Right cardiac atrium (tissue), 5 donors: ENCODE measurements at regions not wholly inside any gene's neighbourhood (a gene's known extent, or its start where the extent isn't known, plus 50 kb on each side); places are given as distances from the start of the nearest gene placed in this dataset.

ENCODE experiments used
- ATAC-seq, 2 donors: fragments of 200-7000 bp; cut with Tn5 transposase; one replicate each; pipeline versions ENCODE4 v1.8.0 to v1.9.1; 2020; ENCODE audit warnings: moderate library complexity in 2 of 2, mild to moderate bottlenecking in 1 of 2
- DNase-seq, 3 donors: peaks; one replicate each; pipeline ENCODE4 v3.0.0-alpha.2; 2020
- H3K27ac ChIP-seq: one replicate; pipeline ENCODE4 v1.5.1; 2013; ENCODE audit warnings: mild to moderate bottlenecking, low read length, control low read depth, moderate library complexity
- H3K27me3 ChIP-seq: one replicate; pipeline ENCODE4 v1.6.1; 2013; ENCODE audit not compliant: control insufficient read depth, insufficient read depth
- H3K4me1 ChIP-seq: one replicate; pipeline ENCODE4 v1.6.1; 2013; ENCODE audit warnings: low read length; ENCODE audit not compliant: control insufficient read depth, insufficient read depth
- H3K4me3 ChIP-seq: one replicate; pipeline ENCODE4 v1.5.1; 2013; ENCODE audit warnings: low read length, control low read depth
- H3K9me3 ChIP-seq: one replicate; pipeline ENCODE4 v1.6.1; 2013; ENCODE audit warnings: low read length; ENCODE audit not compliant: control insufficient read depth
- WGBS: extraction: QIAGEN DNeasy Blood & Tissue Kit; methylation state at CpG from one replicate; pipeline ENCODE4 v1.1.7; 2013; 5-methylcytosine and 5-hydroxymethylcytosine counted together
- intact Hi-C, 4 donors: fragments of 100-400 bp; cut with DNase I; formaldehyde crosslinking; loops; one replicate each; pipeline versions ENCODE4 v1.11.0 to v1.14.0; 2022 to 2023
- donor health status: healthy with polysubstance abuse.
- donor health status: DM: no; HTN: yes; CAD: no.
- donor health status: DM: no; HTN: no; CAD: no.
- donor health status: DM: no; HTN: yes; CAD: no; lungs with severe emphysema.
- donor health status: DM: yes; HTN: yes; CAD: no.

- H3K27ac ChIP-seq, result no peak overlapping the region
- no peaks in the 10 kb centered on the region for H3K9me3 ChIP-seq
- ATAC-seq, result no peak
- no peak overlapping the region for H3K4me3 ChIP-seq
- H3K27me3 ChIP-seq, result no peaks in the 10 kb centered on the region
- DNase-seq, result no peak
- no peaks in the 10 kb centered on the region for H3K4me1 ChIP-seq
- 74% methylated on average over 6 of the region's 6 CpGs for WGBS
- intact Hi-C loops, result no loop called here
Observed at GRCh38 chr5:3139499-3139931, 388.0 kb upstream of the IRX2 start.

- Histone ChIP-seq H3K4me1 (no peaks in the 10 kb centered on the region), H3K27me3 (no peaks in the 10 kb centered on the region)
- intact Hi-C loops, result no loop called here
Observed at GRCh38 chr5:3131161-3131560, 379.7 kb upstream of the IRX2 start.

DNA sequence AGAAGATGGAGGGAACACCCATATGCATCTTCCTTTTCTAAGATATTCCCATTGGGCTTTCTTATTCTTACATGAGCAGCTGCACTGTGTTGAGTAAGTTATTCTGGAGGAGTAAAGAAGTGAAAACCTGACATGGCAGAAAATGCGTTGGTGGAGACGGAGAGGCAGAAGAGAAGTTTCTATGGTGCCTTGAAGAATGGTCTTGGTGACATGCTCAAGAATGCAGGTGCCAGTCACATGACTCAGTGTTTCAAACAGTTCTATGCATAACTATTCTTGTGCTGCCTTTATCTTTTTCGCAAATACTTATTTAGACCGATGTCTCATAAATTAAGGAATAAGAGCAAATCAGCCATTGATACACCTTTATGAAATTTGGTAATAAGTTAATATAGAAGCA is 377.8 kb upstream of the IRX2 start:
- Histone ChIP-seq H3K9me3 (peaks cover 2% of the 10 kb centered on the region), H3K27me3 (no peaks in the 10 kb centered on the region), H3K4me3 (no peak overlapping the region), H3K4me1 (no peaks in the 10 kb centered on the region), H3K27ac (no peak overlapping the region)
- intact Hi-C loops, result no loop called here
- ATAC-seq, result no peak
- WGBS, result 94% methylated on average over 4 of the region's 4 CpGs
- DNase-seq, result no peak

More at GRCh38 chr5:3131161-3131560, 379.7 kb upstream of the IRX2 start:
- 46% methylated on average over 8 of the region's 8 CpGs for WGBS
- Histone ChIP-seq H3K27ac (no peak overlapping the region), H3K4me3 (no peak overlapping the region), H3K9me3 (peaks cover 2% of the 10 kb centered on the region)
- DNase-seq (no peak), ATAC-seq (no peak)

GRCh38 chr5:3127423-3127911 is 376.0 kb upstream of the IRX2 start:
- ATAC-seq, result no peak
- no peak overlapping the region for H3K4me3 ChIP-seq
- DNase-seq, result no peak
- no peak overlapping the region for H3K27ac ChIP-seq
- peaks cover 2% of the 10 kb centered on the region for H3K9me3 ChIP-seq
- WGBS, result 86% methylated on average over 9 of the region's 9 CpGs
- intact Hi-C loops, result no loop called here
- no peaks in the 10 kb centered on the region for H3K27me3 ChIP-seq
- no peaks in the 10 kb centered on the region for H3K4me1 ChIP-seq

GRCh38 chr5:3126639-3127038 is 375.2 kb upstream of the IRX2 start:
- WGBS, result 53% methylated on average over 10 of the region's 10 CpGs
- no peak for ATAC-seq
- H3K4me1 ChIP-seq, result no peaks in the 10 kb centered on the region
- H3K27me3 ChIP-seq, result no peaks in the 10 kb centered on the region
- no peak for DNase-seq
- no peak overlapping the region for H3K4me3 ChIP-seq
- H3K9me3 ChIP-seq, result peaks cover 2% of the 10 kb centered on the region
- intact Hi-C loops, result no loop called here
- H3K27ac ChIP-seq, result no peak overlapping the region

DNA sequence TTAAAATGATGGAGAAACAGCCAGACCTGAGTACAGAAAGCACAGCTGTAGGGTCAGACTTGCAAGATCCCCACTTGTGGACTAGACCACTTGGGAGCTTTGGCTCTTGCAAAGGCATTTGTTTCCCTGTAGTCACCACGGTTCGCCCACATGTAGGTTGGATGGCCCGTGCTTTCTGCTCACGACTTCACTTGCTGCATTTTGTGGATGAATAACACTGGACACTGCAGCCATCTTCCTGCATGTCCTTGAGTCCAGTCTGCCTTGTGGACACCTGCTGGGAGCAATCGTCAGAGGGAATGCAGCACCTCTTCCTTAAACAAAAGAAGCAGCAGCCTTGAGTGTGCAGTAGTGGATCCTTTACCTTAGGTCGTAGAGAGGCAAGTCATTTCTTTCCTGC is 372.9 kb upstream of the IRX2 start:
- no peak for ATAC-seq
- WGBS, result 83% methylated on average over 6 of the region's 6 CpGs
- Histone ChIP-seq H3K4me3 (no peak overlapping the region), H3K4me1 (no peaks in the 10 kb centered on the region), H3K9me3 (peaks cover 2% of the 10 kb centered on the region), H3K27me3 (no peaks in the 10 kb centered on the region), H3K27ac (no peak overlapping the region)
- intact Hi-C loops, result no loop called here
- DNase-seq, result no peak

DNA sequence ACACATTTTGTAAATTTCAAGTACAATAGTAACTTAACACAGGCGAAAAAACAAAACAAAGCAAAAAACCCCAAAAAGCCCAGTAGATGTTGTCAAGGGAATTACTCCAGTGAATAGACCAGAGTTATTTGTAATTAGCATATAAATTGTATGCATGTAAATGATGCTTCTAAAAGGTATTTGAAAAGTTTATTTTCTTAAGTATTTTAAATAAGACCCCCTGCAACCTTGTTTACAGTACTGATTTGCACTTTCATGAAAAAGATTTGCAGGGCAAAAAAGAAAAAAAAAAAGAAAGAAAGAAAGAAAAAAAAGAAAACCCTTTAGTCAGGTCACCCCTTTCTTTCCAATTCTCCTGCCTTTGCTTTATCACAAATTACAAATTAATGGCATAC is 372.3 kb upstream of the IRX2 start:
- Histone ChIP-seq H3K9me3 (peaks cover 2% of the 10 kb centered on the region), H3K4me1 (no peaks in the 10 kb centered on the region), H3K4me3 (no peak overlapping the region), H3K27ac (no peak overlapping the region), H3K27me3 (no peaks in the 10 kb centered on the region)
- DNase-seq (no peak), ATAC-seq (no peak)
- intact Hi-C loops, result no loop called here
- 84% methylated on average over 1 of the region's 1 CpG for WGBS

DNA sequence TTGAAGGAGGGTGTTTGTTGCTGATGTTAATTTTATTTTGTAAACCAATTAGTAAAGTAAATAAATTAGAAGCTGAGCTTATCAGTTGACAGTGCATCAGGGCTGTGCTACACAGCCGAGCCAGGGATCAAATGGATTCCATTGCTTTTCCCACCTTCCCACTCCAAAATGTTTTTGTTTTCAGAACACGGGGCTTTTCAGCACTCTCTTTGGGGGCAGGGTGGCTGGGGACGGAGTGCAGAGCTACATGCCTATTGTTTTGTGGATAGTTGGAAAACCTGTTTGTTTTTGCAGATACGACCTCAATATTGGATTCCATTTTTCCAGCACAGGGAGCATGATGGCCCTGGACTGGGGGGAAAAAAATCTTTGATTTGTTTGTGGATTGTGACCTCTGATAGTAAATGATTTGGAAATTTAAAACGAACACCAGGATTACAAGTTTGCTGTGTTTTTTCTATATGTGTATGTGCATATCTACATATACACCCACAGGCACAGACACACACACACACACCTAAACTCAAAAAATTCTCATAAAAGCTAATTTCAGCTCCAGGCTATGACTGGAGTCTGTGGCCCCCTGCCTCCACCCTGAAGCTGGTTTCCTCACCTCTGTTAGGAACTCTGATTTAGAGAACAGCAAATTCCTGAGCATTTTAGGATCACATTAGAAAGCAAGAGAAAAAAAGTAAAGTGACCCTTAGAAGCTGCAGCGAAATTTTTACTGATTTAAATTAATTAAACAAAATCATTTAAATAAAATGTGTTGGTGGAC is 371.7 kb upstream of the IRX2 start:
- Histone ChIP-seq H3K9me3 (peaks cover 2% of the 10 kb centered on the region), H3K27me3 (no peaks in the 10 kb centered on the region), H3K4me1 (no peaks in the 10 kb centered on the region), H3K27ac (no peak overlapping the region), H3K4me3 (no peak overlapping the region)
- 18% methylated on average over 6 of the region's 6 CpGs for WGBS
- DNase-seq, result no peak
- intact Hi-C loops, result no loop called here
- no peak for ATAC-seq

- intact Hi-C loops, result no loop called here
- Histone ChIP-seq H3K27ac (no peak overlapping the region), H3K4me1 (no peaks in the 10 kb centered on the region), H3K9me3 (no peaks in the 10 kb centered on the region), H3K4me3 (no peak overlapping the region), H3K27me3 (no peaks in the 10 kb centered on the region)
- ATAC-seq (no peak), DNase-seq (no peak)
- 44% methylated on average over 3 of the region's 3 CpGs for WGBS
Observed at GRCh38 chr5:3122216-3122615, 370.7 kb upstream of the IRX2 start.

GRCh38 chr5:3121813-3122212 is 370.3 kb upstream of the IRX2 start:
- Histone ChIP-seq H3K27ac (no peak overlapping the region), H3K4me1 (no peaks in the 10 kb centered on the region), H3K27me3 (no peaks in the 10 kb centered on the region), H3K4me3 (no peak overlapping the region), H3K9me3 (peaks cover 1% of the 10 kb centered on the region)
- intact Hi-C loops, result no loop called here
- WGBS, result 18% methylated on average over 21 of the region's 21 CpGs
- no peak for ATAC-seq
- no peak for DNase-seq

DNA sequence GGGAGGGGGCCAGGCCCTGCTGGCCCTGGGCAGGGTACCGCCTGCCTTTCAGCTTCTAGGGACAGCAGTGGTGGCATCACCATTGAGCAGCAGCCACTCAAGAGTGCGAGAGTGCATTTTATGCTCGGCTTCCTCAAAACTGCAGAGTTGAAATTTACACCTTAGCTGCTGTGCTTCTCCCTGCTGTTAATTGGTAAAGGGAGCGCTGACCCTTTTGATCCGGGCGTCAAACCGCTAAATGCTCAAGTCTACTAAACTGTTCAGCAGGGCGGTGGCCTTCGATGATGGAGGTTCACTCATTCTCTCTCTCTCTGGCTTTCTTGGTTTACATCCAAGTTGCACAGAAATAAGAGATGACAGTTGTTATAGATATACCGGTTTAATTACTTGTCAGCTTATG is 368.6 kb upstream of the IRX2 start:
- no peak overlapping the region for H3K27ac ChIP-seq
- intact Hi-C loops, result no loop called here
- no peak overlapping the region for H3K4me3 ChIP-seq
- ATAC-seq (no peak), DNase-seq (no peak)
- 38% methylated on average over 10 of the region's 10 CpGs for WGBS
- H3K9me3 ChIP-seq, result peaks cover 1% of the 10 kb centered on the region
- no peaks in the 10 kb centered on the region for H3K4me1 ChIP-seq
- H3K27me3 ChIP-seq, result no peaks in the 10 kb centered on the region

DNA sequence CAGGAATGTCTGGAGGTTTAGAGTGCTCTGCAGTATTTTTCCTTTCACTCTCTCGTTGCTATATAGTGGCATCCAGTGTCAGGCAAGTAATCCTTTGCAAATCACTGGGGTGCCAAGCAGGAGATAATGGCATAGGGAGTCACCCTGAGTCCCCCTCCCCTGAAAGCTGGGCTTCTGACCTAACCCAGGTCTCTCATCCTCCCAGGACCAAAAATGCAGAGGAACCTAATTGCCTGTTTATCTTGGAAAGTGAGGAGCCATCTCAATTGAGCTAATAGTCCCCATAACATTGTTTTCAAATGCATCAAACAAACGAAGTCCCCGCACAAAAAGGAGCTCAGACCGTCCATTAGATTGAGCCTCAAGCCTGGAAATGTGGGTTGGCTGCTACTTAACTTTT is 368.0 kb upstream of the IRX2 start:
- intact Hi-C loops, result no loop called here
- ATAC-seq, result no peak
- Histone ChIP-seq H3K27ac (no peak overlapping the region), H3K4me3 (no peak overlapping the region), H3K27me3 (no peaks in the 10 kb centered on the region), H3K9me3 (peaks cover 1% of the 10 kb centered on the region), H3K4me1 (no peaks in the 10 kb centered on the region)
- no peak for DNase-seq
- WGBS, result 25% methylated on average over 4 of the region's 4 CpGs
